ENCODE measurements at regions not wholly inside any gene's neighbourhood (a gene's known extent, or its start where the extent isn't known, plus 50 kb on each side); places are given as distances from the start of the nearest gene placed in this dataset.

- Histone ChIP-seq H3K27me3 (ENCODE audit: low read length) (no peaks in the 10 kb centered on the region), H3K27ac (ENCODE audit: low read depth, low read length) (no peak overlapping the region), H3K79me2 (ENCODE audit: insufficient read depth, low read length) (no peaks in the 10 kb centered on the region), H3K36me3 (ENCODE audit: low read length) (no peaks in the 10 kb centered on the region), H3F3A (ENCODE audit: insufficient read depth) (no peaks in the 10 kb centered on the region), H3K9me2 (replicated peaks; ENCODE audit: insufficient read depth, low read length) (no peaks in the 10 kb centered on the region), H4K20me1 (ENCODE audit: low read depth, low read length) (no peaks in the 10 kb centered on the region), H2AFZ (ENCODE audit: low read depth, low read length, severe bottlenecking) (no peak overlapping the region), H3K4me2 (ENCODE audit: low read depth, low read length, poor library complexity, severe bottlenecking) (no peak overlapping the region), H3K9me3 (ENCODE audit: insufficient read depth, low read length) (no peaks in the 10 kb centered on the region), H3K9ac (ENCODE audit: low read length) (no peak overlapping the region), H3K4me3 (ENCODE audit: insufficient read depth, low read length, poor library complexity, severe bottlenecking) (no peak overlapping the region)
- no peak for TF ChIP-seq EZH2phosphoT487 (conservative IDR thresholded peaks at IDR 0.05; ENCODE audit: low read length)
- no peak for TF ChIP-seq CTCF (IDR thresholded peaks at IDR 0.05; ENCODE audit: insufficient read depth, low read length, poor library complexity, severe bottlenecking)
These were observed 469.3 kb downstream of the LRIG3 start for GRCh38 chr12:58450868-58451482.

- Histone ChIP-seq H3K4me2 (ENCODE audit: low read depth, low read length, poor library complexity, severe bottlenecking) (no peak overlapping the region), H3K9ac (ENCODE audit: low read length) (no peak overlapping the region), H3K27me3 (ENCODE audit: low read length) (no peaks in the 10 kb centered on the region), H2AFZ (ENCODE audit: low read depth, low read length, severe bottlenecking) (no peak overlapping the region), H3K9me3 (ENCODE audit: insufficient read depth, low read length) (no peaks in the 10 kb centered on the region), H3K9me2 (replicated peaks; ENCODE audit: insufficient read depth, low read length) (no peaks in the 10 kb centered on the region), H3K79me2 (ENCODE audit: insufficient read depth, low read length) (no peaks in the 10 kb centered on the region), H3F3A (ENCODE audit: insufficient read depth) (no peaks in the 10 kb centered on the region), H4K20me1 (ENCODE audit: low read depth, low read length) (no peaks in the 10 kb centered on the region), H3K4me3 (ENCODE audit: insufficient read depth, low read length, poor library complexity, severe bottlenecking) (no peak overlapping the region), H3K27ac (ENCODE audit: low read depth, low read length) (no peak overlapping the region), H3K36me3 (ENCODE audit: low read length) (no peaks in the 10 kb centered on the region)
- TF ChIP-seq CTCF (IDR thresholded peaks at IDR 0.05; ENCODE audit: insufficient read depth, low read length, poor library complexity, severe bottlenecking) (no peak), EZH2phosphoT487 (conservative IDR thresholded peaks at IDR 0.05; ENCODE audit: low read length) (no peak)
These were observed 467.8 kb downstream of the LRIG3 start for GRCh38 chr12:58452546-58452945.

DNA sequence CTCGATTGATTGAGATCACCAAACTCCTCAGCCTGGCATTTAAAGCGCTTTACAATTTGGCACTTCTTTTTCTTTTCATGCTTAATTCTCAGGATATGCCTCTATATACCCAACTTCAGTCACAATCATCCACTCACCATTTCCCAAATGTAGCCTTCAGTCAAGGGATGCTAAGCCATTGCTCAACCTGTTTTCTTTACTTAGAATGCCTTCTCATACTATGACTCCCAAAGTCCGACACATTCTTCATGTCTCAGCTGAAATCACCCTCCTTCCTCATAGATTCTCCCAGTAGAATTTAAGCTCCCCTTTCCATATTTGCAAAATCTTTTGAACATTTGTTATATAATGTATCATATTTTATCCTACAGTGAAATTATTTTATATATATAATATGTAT is 467.0 kb downstream of the LRIG3 start:
- no peak overlapping the region for H3K9ac ChIP-seq (ENCODE audit: low read length)
- H2AFZ ChIP-seq (ENCODE audit: low read depth, low read length, severe bottlenecking) = no peak overlapping the region
- no peaks in the 10 kb centered on the region for H3K36me3 ChIP-seq (ENCODE audit: low read length)
- no peak overlapping the region for H3K27ac ChIP-seq (ENCODE audit: low read depth, low read length)
- no peaks in the 10 kb centered on the region for H3K9me2 ChIP-seq (replicated peaks; ENCODE audit: insufficient read depth, low read length)
- H3K27me3 ChIP-seq (ENCODE audit: low read length) = no peaks in the 10 kb centered on the region
- TF ChIP-seq CTCF (IDR thresholded peaks at IDR 0.05; ENCODE audit: insufficient read depth, low read length, poor library complexity, severe bottlenecking) (no peak), EZH2phosphoT487 (conservative IDR thresholded peaks at IDR 0.05; ENCODE audit: low read length) (no peak)
- no peaks in the 10 kb centered on the region for H3K9me3 ChIP-seq (ENCODE audit: insufficient read depth, low read length)
- no peak overlapping the region for H3K4me3 ChIP-seq (ENCODE audit: insufficient read depth, low read length, poor library complexity, severe bottlenecking)
- no peaks in the 10 kb centered on the region for H3F3A ChIP-seq (ENCODE audit: insufficient read depth)
- H3K79me2 ChIP-seq (ENCODE audit: insufficient read depth, low read length) = no peaks in the 10 kb centered on the region
- no peak overlapping the region for H3K4me2 ChIP-seq (ENCODE audit: low read depth, low read length, poor library complexity, severe bottlenecking)
- no peaks in the 10 kb centered on the region for H4K20me1 ChIP-seq (ENCODE audit: low read depth, low read length)
